Liver (tissue), 6 donors: ENCODE measurements at regions not wholly inside any gene's neighbourhood (a gene's known extent, or its start where the extent isn't known, plus 50 kb on each side); places are given as distances from the start of the nearest gene placed in this dataset.

Experiments
- DNase-seq: peaks from one replicate; pipeline ENCODE4 v3.0.0-alpha.2; 2017; ENCODE audit warnings: low spot score
- H3K27ac ChIP-seq, 2 donors: one replicate each; pipeline ENCODE4 v1.7.0; 2013; ENCODE audit warnings: inconsistent platforms in 2 of 2, low read length in 2 of 2, control low read depth in 1 of 2, low read depth in 1 of 2, mild to moderate bottlenecking in 1 of 2
- H3K27me3 ChIP-seq, 4 donors: one replicate each; pipeline versions ENCODE4 v1.6.1 to v1.7.0; 2013; ENCODE audit warnings: low read length in 3 of 4, inconsistent platforms in 1 of 4, mild to moderate bottlenecking in 1 of 4, moderate library complexity in 1 of 4; ENCODE audit not compliant: control insufficient read depth in 4 of 4, insufficient read depth in 4 of 4
- H3K36me3 ChIP-seq, 4 donors: one replicate each; pipeline versions ENCODE4 v1.6.1 to v1.7.0; 2013; ENCODE audit warnings: low read length in 3 of 4, mild to moderate bottlenecking in 3 of 4, low read depth in 1 of 4, moderate library complexity in 1 of 4; ENCODE audit not compliant: control insufficient read depth in 4 of 4, insufficient read depth in 3 of 4
- H3K4me1 ChIP-seq, 4 donors: one replicate each; pipeline versions ENCODE4 v1.6.1 to v1.7.0; 2013; ENCODE audit warnings: low read length in 3 of 4, mild to moderate bottlenecking in 3 of 4, moderate library complexity in 1 of 4; ENCODE audit not compliant: control insufficient read depth in 4 of 4, insufficient read depth in 4 of 4
- H3K4me3 ChIP-seq, 3 donors: one replicate each; pipeline versions ENCODE4 v1.6.1 to v1.7.0; 2013; ENCODE audit warnings: low read length in 3 of 3, control low read depth in 1 of 3, low read depth in 1 of 3, mild to moderate bottlenecking in 1 of 3
- H3K9ac ChIP-seq, 2 donors: one replicate each; pipeline ENCODE4 v1.7.0; 2013; ENCODE audit warnings: low read length in 2 of 2, mild to moderate bottlenecking in 2 of 2, moderate library complexity in 2 of 2, control low read depth in 1 of 2, low read depth in 1 of 2
- H3K9me3 ChIP-seq, 4 donors: one replicate each; pipeline versions ENCODE4 v1.6.1 to v1.7.0; 2013; ENCODE audit warnings: low read length in 3 of 4; ENCODE audit not compliant: control insufficient read depth in 4 of 4
- ATF3 ChIP-seq: IDR thresholded peaks from 2 replicates; pipeline ENCODE4 v1.6.1; 2016; ENCODE audit warnings: antibody characterized with exemption
- EGR1 ChIP-seq, 2 donors: IDR thresholded peaks; 2 replicates each; pipeline ENCODE4 v1.6.1; 2016 to 2018; ENCODE audit warnings: antibody characterized with exemption in 2 of 2, low read depth in 2 of 2
- FOXA1 ChIP-seq: IDR thresholded peaks from 2 replicates; pipeline ENCODE4 v1.6.1; 2016; ENCODE audit warnings: antibody characterized with exemption
- FOXA2 ChIP-seq: IDR thresholded peaks from 2 replicates; pipeline ENCODE4 v1.6.1; 2016; ENCODE audit warnings: antibody characterized with exemption
- GABPA ChIP-seq, 2 donors: IDR thresholded peaks in 1 of 2; conservative IDR thresholded peaks in 1 of 2; 2 replicates each; pipeline ENCODE4 v1.6.1; 2016; ENCODE audit warnings: antibody characterized with exemption in 2 of 2, mild to moderate bottlenecking in 1 of 2, moderate library complexity in 1 of 2
- HNF4A ChIP-seq, 2 donors: conservative IDR thresholded peaks; 2 replicates each; pipeline ENCODE4 v1.6.1; 2016; ENCODE audit warnings: antibody characterized with exemption in 2 of 2, mild to moderate bottlenecking in 2 of 2
- HNF4G ChIP-seq: IDR thresholded peaks from 2 replicates; pipeline ENCODE4 v1.6.1; 2016; ENCODE audit warnings: antibody characterized with exemption
- JUND ChIP-seq, 2 donors: IDR thresholded peaks; 2 replicates each; pipeline ENCODE4 v1.6.1; 2016; ENCODE audit warnings: antibody characterized with exemption in 2 of 2
- NR2F2 ChIP-seq: IDR thresholded peaks from 2 replicates; pipeline ENCODE4 v1.6.1; 2016; ENCODE audit warnings: antibody characterized with exemption
- RAD21 ChIP-seq, 2 donors: IDR thresholded peaks; 2 replicates each; pipeline ENCODE4 v1.6.1; 2016; ENCODE audit warnings: antibody characterized with exemption in 2 of 2, mild to moderate bottlenecking in 2 of 2
- RXRA ChIP-seq, 2 donors: IDR thresholded peaks; 2 replicates each; pipeline ENCODE4 v1.6.1; 2017 to 2018; ENCODE audit warnings: antibody characterized with exemption in 2 of 2, mild to moderate bottlenecking in 1 of 2
- SP1 ChIP-seq: IDR thresholded peaks from 2 replicates; pipeline ENCODE4 v1.6.1; 2018; ENCODE audit warnings: antibody characterized with exemption, mild to moderate bottlenecking
- TAF1 ChIP-seq: conservative IDR thresholded peaks from 2 replicates; pipeline ENCODE4 v1.6.1; 2016; ENCODE audit warnings: antibody characterized with exemption, mild to moderate bottlenecking
- YY1 ChIP-seq: IDR thresholded peaks from 2 replicates; pipeline ENCODE4 v1.6.1; 2016; ENCODE audit warnings: antibody characterized with exemption, mild to moderate bottlenecking
- ZBTB33 ChIP-seq: IDR thresholded peaks from 2 replicates; pipeline ENCODE4 v1.6.1; 2016; ENCODE audit warnings: antibody characterized with exemption
- TF ChIP-seq, protein P1 (sequence below): IDR thresholded peaks from 2 replicates; pipeline ENCODE4 v1.6.1; 2016; ENCODE audit warnings: antibody characterized with exemption, mild to moderate bottlenecking
- TF ChIP-seq, protein P2 (sequence below): IDR thresholded peaks from 2 replicates; pipeline ENCODE4 v1.6.1; 2016; ENCODE audit warnings: antibody characterized with exemption
- donor health status: healthy.
- donor health status: healthy.
- donor health status: healthy.

GRCh38 chr4:106585915-106586349 lies 217.4 kb upstream of the GIMD1 start (continued):
- TF ChIP-seq ZBTB33, result no peak
- TF ChIP-seq EGR1 (IDR thresholded peaks at IDR 0.05; ENCODE audit: low read depth in 2 of 2), result no peak
- TF ChIP-seq HNF4A (conservative IDR thresholded peaks at IDR 0.05), result no peak
- TF ChIP-seq, protein P1, sequence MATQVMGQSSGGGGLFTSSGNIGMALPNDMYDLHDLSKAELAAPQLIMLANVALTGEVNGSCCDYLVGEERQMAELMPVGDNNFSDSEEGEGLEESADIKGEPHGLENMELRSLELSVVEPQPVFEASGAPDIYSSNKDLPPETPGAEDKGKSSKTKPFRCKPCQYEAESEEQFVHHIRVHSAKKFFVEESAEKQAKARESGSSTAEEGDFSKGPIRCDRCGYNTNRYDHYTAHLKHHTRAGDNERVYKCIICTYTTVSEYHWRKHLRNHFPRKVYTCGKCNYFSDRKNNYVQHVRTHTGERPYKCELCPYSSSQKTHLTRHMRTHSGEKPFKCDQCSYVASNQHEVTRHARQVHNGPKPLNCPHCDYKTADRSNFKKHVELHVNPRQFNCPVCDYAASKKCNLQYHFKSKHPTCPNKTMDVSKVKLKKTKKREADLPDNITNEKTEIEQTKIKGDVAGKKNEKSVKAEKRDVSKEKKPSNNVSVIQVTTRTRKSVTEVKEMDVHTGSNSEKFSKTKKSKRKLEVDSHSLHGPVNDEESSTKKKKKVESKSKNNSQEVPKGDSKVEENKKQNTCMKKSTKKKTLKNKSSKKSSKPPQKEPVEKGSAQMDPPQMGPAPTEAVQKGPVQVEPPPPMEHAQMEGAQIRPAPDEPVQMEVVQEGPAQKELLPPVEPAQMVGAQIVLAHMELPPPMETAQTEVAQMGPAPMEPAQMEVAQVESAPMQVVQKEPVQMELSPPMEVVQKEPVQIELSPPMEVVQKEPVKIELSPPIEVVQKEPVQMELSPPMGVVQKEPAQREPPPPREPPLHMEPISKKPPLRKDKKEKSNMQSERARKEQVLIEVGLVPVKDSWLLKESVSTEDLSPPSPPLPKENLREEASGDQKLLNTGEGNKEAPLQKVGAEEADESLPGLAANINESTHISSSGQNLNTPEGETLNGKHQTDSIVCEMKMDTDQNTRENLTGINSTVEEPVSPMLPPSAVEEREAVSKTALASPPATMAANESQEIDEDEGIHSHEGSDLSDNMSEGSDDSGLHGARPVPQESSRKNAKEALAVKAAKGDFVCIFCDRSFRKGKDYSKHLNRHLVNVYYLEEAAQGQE, result no peak
- TF ChIP-seq FOXA2, result no peak

GRCh38 chr4:106584337-106584989 lies 215.9 kb upstream of the GIMD1 start:
- TF ChIP-seq TAF1 (no peak), RAD21 (IDR thresholded peaks at IDR 0.05) (no peak), NR2F2 (no peak), FOXA1 (no peak), ATF3 (no peak), GABPA (IDR thresholded peaks at IDR 0.05 in 1 of 2, conservative IDR thresholded peaks at IDR 0.05 in 1 of 2) (no peak), ZBTB33 (no peak), JUND (IDR thresholded peaks at IDR 0.05) (no peak), YY1 (no peak), FOXA2 (no peak), RXRA (IDR thresholded peaks at IDR 0.05) (no peak), EGR1 (IDR thresholded peaks at IDR 0.05; ENCODE audit: low read depth in 2 of 2) (no peak), SP1 (no peak), HNF4G (no peak), HNF4A (conservative IDR thresholded peaks at IDR 0.05) (no peak)
- TF ChIP-seq, protein P1, result no peak
- TF ChIP-seq, protein P2, sequence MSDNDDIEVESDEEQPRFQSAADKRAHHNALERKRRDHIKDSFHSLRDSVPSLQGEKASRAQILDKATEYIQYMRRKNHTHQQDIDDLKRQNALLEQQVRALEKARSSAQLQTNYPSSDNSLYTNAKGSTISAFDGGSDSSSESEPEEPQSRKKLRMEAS, result no peak
- no peak for DNase-seq
- H3K4me1 ChIP-seq, result no peaks in the 10 kb centered on the region
- no peaks in the 10 kb centered on the region for H3K9me3 ChIP-seq
- no peaks in the 10 kb centered on the region for H3K27me3 ChIP-seq
- no peak overlapping the region for H3K4me3 ChIP-seq
- no peak overlapping the region for H3K9ac ChIP-seq
- no peak overlapping the region for H3K27ac ChIP-seq
- H3K36me3 ChIP-seq, result no peaks in the 10 kb centered on the region
